ENCODE measurements at regions not wholly inside any gene's neighbourhood (a gene's known extent, or its start where the extent isn't known, plus 50 kb on each side); places are given as distances from the start of the nearest gene placed in this dataset.
"Not testable (repeated sequence)": the region's sequence is repeated elsewhere in the genome, so short reads cannot be mapped to it uniquely, and the experiment has no call there.

DNA sequence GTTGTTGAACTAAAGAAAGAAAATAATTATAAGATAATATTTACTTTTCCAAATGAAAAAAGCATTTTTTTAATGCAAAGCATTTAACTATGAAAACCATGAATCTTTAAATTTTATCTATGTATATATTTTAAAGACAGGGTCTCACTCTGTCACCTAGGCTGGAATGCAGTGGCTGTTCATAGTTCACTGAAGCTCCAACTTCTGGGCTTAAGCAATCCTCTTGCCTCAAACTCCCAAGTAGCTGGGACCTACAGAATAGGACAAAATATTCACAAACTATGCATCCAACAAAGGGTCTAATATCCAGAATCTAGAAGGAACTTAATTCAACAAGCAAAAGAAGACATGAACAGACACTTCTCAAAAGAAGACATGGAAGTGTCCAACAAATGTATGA lies 55.9 kb upstream of the ALB start:
- DNase-seq, result no peak

DNA sequence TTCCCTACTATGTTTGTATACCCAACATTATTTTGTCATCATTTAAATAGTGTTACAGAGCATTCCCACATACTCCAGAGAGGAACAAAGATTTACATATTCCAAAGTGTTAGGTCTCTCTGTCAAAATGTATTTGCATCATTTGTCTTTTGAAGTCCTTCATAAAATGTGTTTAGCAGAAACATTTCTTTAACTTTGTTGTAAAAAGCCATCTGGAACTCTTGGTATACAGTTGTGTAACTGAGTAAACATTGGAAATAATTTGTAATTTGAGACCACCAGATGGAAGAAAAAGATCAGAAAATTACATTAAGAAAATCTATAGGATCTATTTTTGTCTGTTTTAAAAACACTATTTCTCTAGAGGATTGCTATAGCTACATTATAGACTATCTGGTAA lies 56.6 kb upstream of the ALB start:
- DNase-seq, result no peak

DNA sequence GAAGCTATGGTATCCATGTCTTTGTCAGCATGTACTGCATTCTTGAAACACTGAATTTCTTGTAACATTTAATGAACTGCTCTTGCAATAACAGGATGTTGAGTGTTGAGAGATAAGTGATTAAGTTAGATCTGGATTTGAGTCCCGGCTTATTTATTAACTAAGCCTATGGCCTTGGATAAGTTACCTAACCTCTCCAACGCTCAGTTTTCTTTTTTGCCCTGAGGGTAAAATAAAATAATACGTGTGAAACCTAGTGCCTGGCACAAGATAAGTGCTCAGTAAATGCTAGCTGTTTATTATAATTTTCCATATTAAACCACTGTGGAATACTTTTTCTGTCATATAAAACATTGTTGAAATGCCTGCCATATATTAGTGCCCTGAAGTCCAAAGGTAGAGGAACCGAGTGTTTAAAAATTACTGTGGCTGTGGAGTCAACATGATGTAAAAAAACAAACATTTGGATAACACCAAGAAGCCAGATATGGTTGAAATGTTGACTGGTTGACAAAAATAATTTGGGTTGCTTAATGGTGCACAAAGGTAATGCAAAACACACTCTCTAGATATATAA lies 58.6 kb upstream of the ALB start:
- DNase-seq, result no peak

DNA sequence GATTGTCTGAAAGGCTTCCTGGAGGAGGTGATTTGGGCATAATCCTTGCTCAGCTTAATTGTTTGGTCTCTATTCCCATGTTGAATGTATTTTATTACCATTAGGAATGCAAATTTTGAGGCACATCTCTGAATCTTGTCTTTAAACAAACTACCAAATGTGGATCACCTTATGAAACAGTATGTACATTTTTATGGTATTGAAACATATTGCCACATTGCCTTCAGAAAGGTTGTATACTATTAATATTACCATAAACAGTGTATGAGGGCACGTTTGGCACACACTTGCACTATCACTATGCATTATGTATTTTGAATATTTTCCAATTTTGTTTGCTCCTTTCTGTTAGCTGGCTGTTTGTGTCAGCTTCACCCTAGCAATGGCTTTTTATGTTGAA lies 60.0 kb upstream of the ALB start:
- DNase-seq, result no peak

DNA sequence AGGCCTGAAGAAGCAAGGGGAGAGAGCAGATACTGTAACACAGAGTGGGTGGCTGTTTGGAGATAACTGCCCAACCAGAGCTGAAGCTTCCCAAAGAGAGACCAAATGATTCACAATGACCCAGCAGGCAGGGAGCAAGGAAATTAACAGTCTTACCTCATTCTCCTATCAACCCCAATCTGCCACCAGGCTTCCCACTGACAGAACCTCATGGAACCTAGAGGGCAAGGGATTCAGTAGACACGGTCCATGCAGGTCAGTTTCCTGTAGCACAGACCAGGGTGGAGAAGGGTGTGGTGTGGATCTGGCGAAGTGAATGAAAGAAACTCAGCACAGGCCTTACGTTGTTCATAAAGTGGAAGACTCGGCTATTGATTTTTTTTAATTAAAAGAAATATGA lies 60.7 kb upstream of the ALB start:
- DNase-seq, result no peak

DNA sequence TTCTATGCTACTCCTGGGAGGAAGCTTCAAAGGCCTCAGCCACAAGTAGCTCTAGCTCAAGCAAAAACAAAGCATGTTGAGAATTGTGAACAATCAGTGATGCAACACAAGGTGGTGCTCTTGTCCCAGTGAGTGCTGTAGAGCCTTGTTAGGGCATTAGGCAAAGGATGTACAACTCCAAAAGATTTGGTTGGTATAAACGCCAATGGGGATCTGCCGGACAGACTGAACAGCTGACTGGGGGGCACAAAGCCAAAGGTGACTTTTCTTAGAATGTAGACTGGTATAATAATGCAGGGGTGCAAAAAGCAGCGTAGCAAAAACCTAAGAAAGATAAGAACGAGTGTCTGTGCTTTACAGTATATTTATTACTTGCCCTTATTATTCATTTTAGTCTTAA lies 62.6 kb upstream of the ALB start:
- peak; percentile 9 for DNase-seq

DNA sequence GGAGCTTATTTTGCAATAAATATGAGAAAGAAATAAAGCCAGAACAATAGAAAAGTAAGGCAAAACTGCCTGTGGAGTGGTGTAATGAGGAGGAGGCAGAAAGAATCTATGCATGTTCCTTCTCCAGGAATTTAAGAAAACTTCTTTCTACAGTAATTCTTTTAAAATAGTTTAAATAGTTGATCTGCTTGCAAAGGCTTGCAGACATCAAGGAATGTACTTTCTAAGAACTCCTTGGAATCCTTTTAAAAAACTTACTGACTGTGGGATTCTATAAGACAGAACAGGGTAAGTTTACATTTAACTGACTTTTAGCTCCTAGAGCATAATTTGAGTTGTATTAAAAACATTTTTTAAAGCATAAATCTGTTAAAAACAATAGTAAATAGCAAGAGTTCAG lies 63.2 kb upstream of the ALB start:
- no peak for DNase-seq

DNA sequence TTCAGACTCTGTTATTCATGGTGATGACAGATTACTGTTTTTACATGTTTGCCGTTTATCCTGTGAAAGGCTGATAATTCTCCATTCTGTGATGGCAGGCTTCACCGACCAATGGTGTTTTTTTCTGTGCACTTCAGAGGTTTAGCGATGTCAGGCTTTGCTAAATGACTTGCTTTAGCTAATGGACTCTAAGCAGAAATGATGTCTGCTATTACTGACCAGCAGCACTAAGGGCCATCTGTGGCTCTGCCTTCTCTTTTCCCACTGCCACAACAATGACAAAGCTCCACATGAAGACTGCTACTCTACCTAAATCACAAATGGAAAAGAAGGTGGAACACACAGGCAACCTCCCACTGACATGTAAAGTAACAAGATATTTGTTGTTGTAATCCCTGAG lies 68.4 kb upstream of the ALB start:
- DNase-seq, result no peak

DNA sequence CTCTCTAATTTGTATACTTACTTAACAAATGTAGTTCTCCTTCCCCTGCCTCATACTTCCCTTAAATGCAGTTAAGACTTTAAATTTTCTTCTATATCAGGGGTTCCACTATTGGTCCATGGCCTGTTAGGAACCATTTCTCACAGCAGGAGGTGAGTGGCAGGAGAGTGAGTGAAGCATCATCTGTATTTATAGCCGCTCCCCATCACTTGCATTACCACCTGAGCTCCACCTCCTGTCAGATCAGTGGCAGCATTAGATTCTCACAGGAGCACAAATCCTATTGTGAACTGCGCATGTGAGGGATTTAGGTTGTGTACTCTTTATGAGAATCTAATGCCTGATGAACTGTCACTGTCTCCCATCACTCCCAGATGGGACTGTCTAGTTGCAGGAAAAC lies 72.1 kb upstream of the ALB start:
- DNase-seq, result not testable (repeated sequence)

DNA sequence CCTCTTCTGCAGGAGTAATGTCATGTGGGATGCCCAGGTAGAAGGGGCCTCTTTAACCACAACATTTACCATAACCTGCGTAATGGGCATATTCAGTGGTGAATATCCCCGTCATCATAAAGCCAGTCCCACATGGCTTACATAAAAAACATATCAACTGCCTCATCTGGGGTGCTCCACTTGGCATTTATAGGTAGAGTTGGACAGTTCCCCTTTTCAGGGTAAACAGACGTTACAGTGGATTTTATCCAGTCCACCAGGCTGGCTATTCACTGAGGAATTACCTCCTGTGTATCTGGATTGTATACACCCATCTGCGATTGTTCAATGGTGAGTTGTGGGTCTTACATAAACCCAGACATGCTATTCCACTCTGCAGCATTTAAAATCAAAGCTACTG lies 70.7 kb upstream of the ANKRD17 start:
- DNase-seq, result no peak

DNA sequence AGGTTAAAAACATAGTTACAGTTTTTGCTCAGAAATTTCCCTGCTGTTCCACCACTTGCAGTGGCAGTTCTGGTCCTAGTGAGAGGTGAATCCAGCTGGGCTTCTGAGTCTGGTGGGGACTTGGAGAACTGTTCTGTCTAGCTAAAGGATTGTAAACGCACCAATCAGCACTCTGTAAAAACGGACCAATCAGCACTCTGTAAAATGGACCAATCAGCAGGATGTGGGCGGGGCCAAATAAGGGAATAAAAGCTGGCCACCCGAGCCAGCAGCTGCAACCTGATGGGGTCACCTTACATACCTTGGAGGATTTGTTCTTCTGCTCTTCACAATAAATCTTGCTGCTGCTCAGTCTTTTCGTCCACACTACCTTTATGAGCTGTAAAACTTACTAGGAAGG lies 67.2 kb upstream of the ANKRD17 start:
- DNase-seq, result not testable (repeated sequence)

DNA sequence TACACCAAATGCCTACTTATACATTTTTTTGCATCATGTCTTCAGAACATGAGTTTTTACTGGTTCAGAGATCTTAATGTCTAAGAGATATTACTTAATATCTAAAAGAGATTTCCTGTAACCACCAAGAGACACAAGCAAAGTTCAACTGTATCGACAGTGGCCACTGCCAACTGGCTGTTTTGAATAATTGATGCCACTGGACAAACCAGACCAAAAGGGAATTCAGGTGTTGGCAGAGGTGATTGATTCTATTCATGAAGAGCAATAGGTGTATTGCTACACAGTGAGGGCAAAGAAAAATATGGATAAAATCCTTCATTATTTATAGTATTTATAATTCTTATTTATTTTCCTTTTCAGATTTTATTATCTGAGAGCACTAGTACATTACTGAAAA lies 58.5 kb upstream of the ANKRD17 start:
- no peak for DNase-seq

DNA sequence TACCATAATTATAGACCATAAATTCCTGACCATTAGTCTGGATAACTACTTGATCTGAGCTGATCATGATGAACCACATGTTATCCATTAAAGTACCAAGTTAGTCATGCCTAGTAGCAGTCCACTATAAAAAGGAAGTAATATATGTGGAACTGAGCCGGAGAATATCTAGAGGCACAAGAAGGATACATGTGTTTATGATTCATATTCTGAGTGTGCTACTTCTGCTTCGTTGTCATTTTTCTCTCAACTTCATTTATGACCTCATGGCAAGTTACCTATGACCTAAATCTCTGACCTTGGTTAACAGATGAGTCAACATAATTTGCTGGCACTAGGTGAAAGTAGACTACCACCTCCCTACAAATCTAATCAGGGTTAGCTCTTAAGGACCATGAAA lies 56.5 kb upstream of the ANKRD17 start:
- no peak for DNase-seq

DNA sequence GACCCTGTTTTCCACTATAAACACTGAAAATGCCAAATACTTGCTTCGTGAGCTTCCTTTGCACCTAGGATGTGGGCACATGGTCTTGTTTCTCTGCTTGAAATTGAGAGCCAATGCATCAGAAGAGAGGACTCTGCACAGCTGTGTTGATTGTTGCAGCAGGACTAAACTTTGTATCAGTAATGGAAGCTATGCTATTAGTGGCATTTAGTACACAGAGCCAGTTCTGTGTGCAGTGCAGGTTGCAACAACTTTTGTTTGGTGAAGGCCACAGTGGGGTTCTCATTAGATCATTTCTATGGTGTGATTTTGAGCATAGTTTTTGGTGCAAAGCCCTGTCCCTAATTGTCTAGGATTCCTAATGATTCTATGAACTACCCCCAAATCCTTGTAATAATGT lies 54.4 kb upstream of the ANKRD17 start:
- no peak for DNase-seq

DNA sequence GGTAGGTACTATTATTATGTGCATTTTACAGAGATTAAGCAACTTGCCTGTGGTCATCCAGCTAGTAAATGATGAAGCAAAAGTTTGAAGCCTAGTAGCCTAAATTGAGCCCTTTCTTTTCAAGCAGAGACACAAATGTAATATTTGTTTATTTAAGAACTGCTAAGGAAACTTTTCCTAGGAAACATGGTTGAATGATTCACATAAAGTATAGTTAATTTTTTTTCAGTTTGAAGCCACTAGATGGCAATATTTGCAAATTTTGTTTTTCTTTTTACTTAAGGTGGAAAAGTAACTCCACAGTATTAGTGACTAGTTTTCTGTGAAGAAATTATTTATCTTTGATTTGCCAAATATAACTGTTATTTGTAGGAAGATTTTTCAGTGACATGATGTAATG lies 52.8 kb upstream of the ANKRD17 start:
- DNase-seq, result no peak

DNA sequence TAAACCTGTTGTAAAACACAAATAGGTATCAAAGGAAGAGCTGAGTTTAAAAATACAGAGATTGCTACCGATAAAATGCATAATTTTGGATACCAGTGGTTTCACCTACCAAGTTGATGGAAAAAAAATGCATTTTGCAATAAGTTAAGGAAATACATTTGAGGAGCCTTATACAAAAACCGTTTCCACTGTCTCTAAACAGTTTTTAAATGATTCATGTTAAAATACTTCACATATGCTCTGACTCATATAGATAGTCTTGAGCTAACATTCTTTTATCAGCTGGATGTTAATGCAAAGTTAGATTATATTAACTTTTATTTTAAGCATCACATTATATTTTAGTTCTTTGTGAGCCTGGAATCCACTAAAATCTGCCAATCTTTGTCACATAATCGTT lies 50.6 kb upstream of the ANKRD17 start:
- no peak for DNase-seq
